Liver (tissue), 8 donors: ENCODE measurements at regions not wholly inside any gene's neighbourhood (a gene's known extent, or its start where the extent isn't known, plus 50 kb on each side); places are given as distances from the start of the nearest gene placed in this dataset.

Experiments
- DNase-seq: peaks from one replicate; pipeline ENCODE4 v3.0.0-alpha.2; 2017; ENCODE audit warnings: low spot score
- H3K27ac ChIP-seq, 2 donors: one replicate each; pipeline ENCODE4 v1.7.0; 2013; ENCODE audit warnings: inconsistent platforms in 2 of 2, low read length in 2 of 2, control low read depth in 1 of 2, low read depth in 1 of 2, mild to moderate bottlenecking in 1 of 2
- H3K27me3 ChIP-seq, 4 donors: one replicate each; pipeline versions ENCODE4 v1.6.1 to v1.7.0; 2013; ENCODE audit warnings: low read length in 3 of 4, inconsistent platforms in 1 of 4, mild to moderate bottlenecking in 1 of 4, moderate library complexity in 1 of 4; ENCODE audit not compliant: control insufficient read depth in 4 of 4, insufficient read depth in 4 of 4
- H3K36me3 ChIP-seq, 4 donors: one replicate each; pipeline versions ENCODE4 v1.6.1 to v1.7.0; 2013; ENCODE audit warnings: low read length in 3 of 4, mild to moderate bottlenecking in 3 of 4, low read depth in 1 of 4, moderate library complexity in 1 of 4; ENCODE audit not compliant: control insufficient read depth in 4 of 4, insufficient read depth in 3 of 4
- H3K4me1 ChIP-seq, 4 donors: one replicate each; pipeline versions ENCODE4 v1.6.1 to v1.7.0; 2013; ENCODE audit warnings: low read length in 3 of 4, mild to moderate bottlenecking in 3 of 4, moderate library complexity in 1 of 4; ENCODE audit not compliant: control insufficient read depth in 4 of 4, insufficient read depth in 4 of 4
- H3K4me3 ChIP-seq, 3 donors: one replicate each; pipeline versions ENCODE4 v1.6.1 to v1.7.0; 2013; ENCODE audit warnings: low read length in 3 of 3, control low read depth in 1 of 3, low read depth in 1 of 3, mild to moderate bottlenecking in 1 of 3
- H3K9ac ChIP-seq, 2 donors: one replicate each; pipeline ENCODE4 v1.7.0; 2013; ENCODE audit warnings: low read length in 2 of 2, mild to moderate bottlenecking in 2 of 2, moderate library complexity in 2 of 2, control low read depth in 1 of 2, low read depth in 1 of 2
- H3K9me3 ChIP-seq, 4 donors: one replicate each; pipeline versions ENCODE4 v1.6.1 to v1.7.0; 2013; ENCODE audit warnings: low read length in 3 of 4; ENCODE audit not compliant: control insufficient read depth in 4 of 4
- EGR1 ChIP-seq, 2 donors: IDR thresholded peaks; 2 replicates each; pipeline ENCODE4 v1.6.1; 2016 to 2018; ENCODE audit warnings: antibody characterized with exemption in 2 of 2, low read depth in 2 of 2
- FOXA1 ChIP-seq: IDR thresholded peaks from 2 replicates; pipeline ENCODE4 v1.6.1; 2016; ENCODE audit warnings: antibody characterized with exemption
- FOXA2 ChIP-seq: IDR thresholded peaks from 2 replicates; pipeline ENCODE4 v1.6.1; 2016; ENCODE audit warnings: antibody characterized with exemption
- GABPA ChIP-seq, 2 donors: IDR thresholded peaks in 1 of 2; conservative IDR thresholded peaks in 1 of 2; 2 replicates each; pipeline ENCODE4 v1.6.1; 2016; ENCODE audit warnings: antibody characterized with exemption in 2 of 2, mild to moderate bottlenecking in 1 of 2, moderate library complexity in 1 of 2
- HNF4G ChIP-seq: IDR thresholded peaks from 2 replicates; pipeline ENCODE4 v1.6.1; 2016; ENCODE audit warnings: antibody characterized with exemption
- JUND ChIP-seq, 2 donors: IDR thresholded peaks; 2 replicates each; pipeline ENCODE4 v1.6.1; 2016; ENCODE audit warnings: antibody characterized with exemption in 2 of 2
- RAD21 ChIP-seq, 2 donors: IDR thresholded peaks; 2 replicates each; pipeline ENCODE4 v1.6.1; 2016; ENCODE audit warnings: antibody characterized with exemption in 2 of 2, mild to moderate bottlenecking in 2 of 2
- RXRA ChIP-seq, 2 donors: IDR thresholded peaks; 2 replicates each; pipeline ENCODE4 v1.6.1; 2017 to 2018; ENCODE audit warnings: antibody characterized with exemption in 2 of 2, mild to moderate bottlenecking in 1 of 2
- SP1 ChIP-seq: IDR thresholded peaks from 2 replicates; pipeline ENCODE4 v1.6.1; 2018; ENCODE audit warnings: antibody characterized with exemption, mild to moderate bottlenecking
- TAF1 ChIP-seq: conservative IDR thresholded peaks from 2 replicates; pipeline ENCODE4 v1.6.1; 2016; ENCODE audit warnings: antibody characterized with exemption, mild to moderate bottlenecking
- YY1 ChIP-seq: IDR thresholded peaks from 2 replicates; pipeline ENCODE4 v1.6.1; 2016; ENCODE audit warnings: antibody characterized with exemption, mild to moderate bottlenecking
- WGBS: extraction: QIAGEN DNeasy Blood & Tissue Kit; methylation state at CpG from one replicate; pipeline ENCODE4 v1.1.7; 2013; 5-methylcytosine and 5-hydroxymethylcytosine counted together
- TF ChIP-seq, protein P1 (sequence below): fragments of 150-350 bp; IDR thresholded peaks from 2 replicates; pipeline ENCODE4 v1.5.1; 2017; ENCODE audit warnings: improper control_type of control experiment, low read depth, low read length; ENCODE audit not compliant: missing input control
- TF ChIP-seq, protein P2 (sequence below): IDR thresholded peaks from 2 replicates; pipeline ENCODE4 v1.6.1; 2016; ENCODE audit warnings: antibody characterized with exemption, mild to moderate bottlenecking
- TF ChIP-seq, protein P3 (sequence below): IDR thresholded peaks from 2 replicates; pipeline ENCODE4 v1.6.1; 2016; ENCODE audit warnings: antibody characterized with exemption
- TF ChIP-seq, protein P4 (sequence below): IDR thresholded peaks from 2 replicates; pipeline ENCODE4 v1.6.1; 2016; ENCODE audit warnings: antibody characterized with exemption
- TF ChIP-seq, protein P5 (sequence below): IDR thresholded peaks from 2 replicates; pipeline ENCODE4 v1.6.1; 2016; ENCODE audit warnings: antibody characterized with exemption
- donor health status: healthy.
- donor health status: healthy.
- donor health status: healthy.
- donor health status: healthy.
- donor health status: healthy.

DNA sequence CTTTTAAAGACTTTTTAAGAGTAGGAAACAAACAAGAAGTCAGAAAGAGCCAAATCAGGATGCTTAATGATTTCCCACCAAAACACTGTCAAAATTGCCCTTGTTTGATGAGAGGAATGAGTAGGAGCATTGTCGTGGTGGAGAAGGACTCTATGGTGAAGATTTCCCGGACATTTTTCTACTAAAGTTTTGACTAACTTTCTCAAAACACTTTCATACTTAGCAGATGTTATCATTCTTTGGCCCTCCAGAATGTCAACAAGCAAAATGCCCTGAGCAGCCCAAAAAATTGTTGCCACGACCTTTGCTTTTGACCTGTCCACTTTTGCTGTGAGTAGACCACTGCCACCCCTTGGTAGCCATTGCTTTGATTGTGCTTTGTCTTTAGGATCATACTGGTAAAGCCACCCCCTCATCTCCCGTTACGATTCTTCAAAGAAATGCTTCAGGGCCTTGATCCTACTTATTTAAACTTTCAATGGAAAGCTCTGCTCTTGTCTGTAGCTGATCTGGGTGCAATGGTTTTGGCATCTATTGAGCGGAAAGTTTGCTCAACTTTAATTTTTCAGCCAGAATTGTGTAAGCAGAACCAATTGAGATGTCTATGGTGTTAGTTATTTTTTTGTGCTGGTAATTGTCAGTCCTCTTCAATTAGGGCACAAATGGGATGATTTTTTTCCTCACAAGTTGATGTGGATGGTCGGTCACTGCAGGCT lies 67.2 kb downstream of the ADM start:
- TF ChIP-seq, protein P1, sequence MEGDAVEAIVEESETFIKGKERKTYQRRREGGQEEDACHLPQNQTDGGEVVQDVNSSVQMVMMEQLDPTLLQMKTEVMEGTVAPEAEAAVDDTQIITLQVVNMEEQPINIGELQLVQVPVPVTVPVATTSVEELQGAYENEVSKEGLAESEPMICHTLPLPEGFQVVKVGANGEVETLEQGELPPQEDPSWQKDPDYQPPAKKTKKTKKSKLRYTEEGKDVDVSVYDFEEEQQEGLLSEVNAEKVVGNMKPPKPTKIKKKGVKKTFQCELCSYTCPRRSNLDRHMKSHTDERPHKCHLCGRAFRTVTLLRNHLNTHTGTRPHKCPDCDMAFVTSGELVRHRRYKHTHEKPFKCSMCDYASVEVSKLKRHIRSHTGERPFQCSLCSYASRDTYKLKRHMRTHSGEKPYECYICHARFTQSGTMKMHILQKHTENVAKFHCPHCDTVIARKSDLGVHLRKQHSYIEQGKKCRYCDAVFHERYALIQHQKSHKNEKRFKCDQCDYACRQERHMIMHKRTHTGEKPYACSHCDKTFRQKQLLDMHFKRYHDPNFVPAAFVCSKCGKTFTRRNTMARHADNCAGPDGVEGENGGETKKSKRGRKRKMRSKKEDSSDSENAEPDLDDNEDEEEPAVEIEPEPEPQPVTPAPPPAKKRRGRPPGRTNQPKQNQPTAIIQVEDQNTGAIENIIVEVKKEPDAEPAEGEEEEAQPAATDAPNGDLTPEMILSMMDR: no peak
- TF ChIP-seq TAF1: no peak
- TF ChIP-seq, protein P2, sequence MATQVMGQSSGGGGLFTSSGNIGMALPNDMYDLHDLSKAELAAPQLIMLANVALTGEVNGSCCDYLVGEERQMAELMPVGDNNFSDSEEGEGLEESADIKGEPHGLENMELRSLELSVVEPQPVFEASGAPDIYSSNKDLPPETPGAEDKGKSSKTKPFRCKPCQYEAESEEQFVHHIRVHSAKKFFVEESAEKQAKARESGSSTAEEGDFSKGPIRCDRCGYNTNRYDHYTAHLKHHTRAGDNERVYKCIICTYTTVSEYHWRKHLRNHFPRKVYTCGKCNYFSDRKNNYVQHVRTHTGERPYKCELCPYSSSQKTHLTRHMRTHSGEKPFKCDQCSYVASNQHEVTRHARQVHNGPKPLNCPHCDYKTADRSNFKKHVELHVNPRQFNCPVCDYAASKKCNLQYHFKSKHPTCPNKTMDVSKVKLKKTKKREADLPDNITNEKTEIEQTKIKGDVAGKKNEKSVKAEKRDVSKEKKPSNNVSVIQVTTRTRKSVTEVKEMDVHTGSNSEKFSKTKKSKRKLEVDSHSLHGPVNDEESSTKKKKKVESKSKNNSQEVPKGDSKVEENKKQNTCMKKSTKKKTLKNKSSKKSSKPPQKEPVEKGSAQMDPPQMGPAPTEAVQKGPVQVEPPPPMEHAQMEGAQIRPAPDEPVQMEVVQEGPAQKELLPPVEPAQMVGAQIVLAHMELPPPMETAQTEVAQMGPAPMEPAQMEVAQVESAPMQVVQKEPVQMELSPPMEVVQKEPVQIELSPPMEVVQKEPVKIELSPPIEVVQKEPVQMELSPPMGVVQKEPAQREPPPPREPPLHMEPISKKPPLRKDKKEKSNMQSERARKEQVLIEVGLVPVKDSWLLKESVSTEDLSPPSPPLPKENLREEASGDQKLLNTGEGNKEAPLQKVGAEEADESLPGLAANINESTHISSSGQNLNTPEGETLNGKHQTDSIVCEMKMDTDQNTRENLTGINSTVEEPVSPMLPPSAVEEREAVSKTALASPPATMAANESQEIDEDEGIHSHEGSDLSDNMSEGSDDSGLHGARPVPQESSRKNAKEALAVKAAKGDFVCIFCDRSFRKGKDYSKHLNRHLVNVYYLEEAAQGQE: no peak
- no peak for TF ChIP-seq YY1
- no peak for TF ChIP-seq HNF4G
- no peak for TF ChIP-seq FOXA2
- no peak for TF ChIP-seq JUND (IDR thresholded peaks at IDR 0.05)
- TF ChIP-seq RAD21 (IDR thresholded peaks at IDR 0.05): no peak
- TF ChIP-seq, protein P3, sequence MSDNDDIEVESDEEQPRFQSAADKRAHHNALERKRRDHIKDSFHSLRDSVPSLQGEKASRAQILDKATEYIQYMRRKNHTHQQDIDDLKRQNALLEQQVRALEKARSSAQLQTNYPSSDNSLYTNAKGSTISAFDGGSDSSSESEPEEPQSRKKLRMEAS: no peak
- no peak for TF ChIP-seq FOXA1
- no peak for TF ChIP-seq GABPA (IDR thresholded peaks at IDR 0.05 in 1 of 2, conservative IDR thresholded peaks at IDR 0.05 in 1 of 2)
- TF ChIP-seq, protein P4, sequence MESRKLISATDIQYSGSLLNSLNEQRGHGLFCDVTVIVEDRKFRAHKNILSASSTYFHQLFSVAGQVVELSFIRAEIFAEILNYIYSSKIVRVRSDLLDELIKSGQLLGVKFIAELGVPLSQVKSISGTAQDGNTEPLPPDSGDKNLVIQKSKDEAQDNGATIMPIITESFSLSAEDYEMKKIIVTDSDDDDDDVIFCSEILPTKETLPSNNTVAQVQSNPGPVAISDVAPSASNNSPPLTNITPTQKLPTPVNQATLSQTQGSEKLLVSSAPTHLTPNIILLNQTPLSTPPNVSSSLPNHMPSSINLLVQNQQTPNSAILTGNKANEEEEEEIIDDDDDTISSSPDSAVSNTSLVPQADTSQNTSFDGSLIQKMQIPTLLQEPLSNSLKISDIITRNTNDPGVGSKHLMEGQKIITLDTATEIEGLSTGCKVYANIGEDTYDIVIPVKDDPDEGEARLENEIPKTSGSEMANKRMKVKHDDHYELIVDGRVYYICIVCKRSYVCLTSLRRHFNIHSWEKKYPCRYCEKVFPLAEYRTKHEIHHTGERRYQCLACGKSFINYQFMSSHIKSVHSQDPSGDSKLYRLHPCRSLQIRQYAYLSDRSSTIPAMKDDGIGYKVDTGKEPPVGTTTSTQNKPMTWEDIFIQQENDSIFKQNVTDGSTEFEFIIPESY: no peak
- TF ChIP-seq EGR1 (IDR thresholded peaks at IDR 0.05; ENCODE audit: low read depth in 2 of 2): no peak
- TF ChIP-seq SP1: no peak
- no peak for TF ChIP-seq RXRA (IDR thresholded peaks at IDR 0.05)
- TF ChIP-seq, protein P5, sequence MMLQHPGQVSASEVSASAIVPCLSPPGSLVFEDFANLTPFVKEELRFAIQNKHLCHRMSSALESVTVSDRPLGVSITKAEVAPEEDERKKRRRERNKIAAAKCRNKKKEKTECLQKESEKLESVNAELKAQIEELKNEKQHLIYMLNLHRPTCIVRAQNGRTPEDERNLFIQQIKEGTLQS: no peak
- WGBS: 57% methylated on average over 7 of the region's 7 CpGs
- H3K27me3 ChIP-seq: no peaks in the 10 kb centered on the region
- peak overlapping the region in 1 of 2 donors; percentile 24 for H3K27ac ChIP-seq
- H3K4me1 ChIP-seq: peaks cover 0 to 23% (median 11%) of the 10 kb centered on the region in 4 donors
- no peak overlapping the region for H3K4me3 ChIP-seq
- H3K9me3 ChIP-seq: no peaks in the 10 kb centered on the region
- no peak for DNase-seq
- no peak overlapping the region for H3K9ac ChIP-seq
- H3K36me3 ChIP-seq: no peaks in the 10 kb centered on the region
